G401 (cell line): ENCODE measurements at regions not wholly inside any gene's neighbourhood (a gene's known extent, or its start where the extent isn't known, plus 50 kb on each side); places are given as distances from the start of the nearest gene placed in this dataset.
"Not testable (repeated sequence)": the region's sequence is repeated elsewhere in the genome, so short reads cannot be mapped to it uniquely, and the experiment has no call there.

ENCODE experiments used
- DNase-seq: peaks from one replicate; pipeline ENCODE4 v3.0.0-alpha.2; 2015; ENCODE audit warnings: low spot score
- in situ Hi-C: cut with HindIII; loops from 2 replicates; pipeline ENCODE4 v1.10.0; 2016; ENCODE audit warnings: low sequenced_read_pairs, mixed read lengths

DNA sequence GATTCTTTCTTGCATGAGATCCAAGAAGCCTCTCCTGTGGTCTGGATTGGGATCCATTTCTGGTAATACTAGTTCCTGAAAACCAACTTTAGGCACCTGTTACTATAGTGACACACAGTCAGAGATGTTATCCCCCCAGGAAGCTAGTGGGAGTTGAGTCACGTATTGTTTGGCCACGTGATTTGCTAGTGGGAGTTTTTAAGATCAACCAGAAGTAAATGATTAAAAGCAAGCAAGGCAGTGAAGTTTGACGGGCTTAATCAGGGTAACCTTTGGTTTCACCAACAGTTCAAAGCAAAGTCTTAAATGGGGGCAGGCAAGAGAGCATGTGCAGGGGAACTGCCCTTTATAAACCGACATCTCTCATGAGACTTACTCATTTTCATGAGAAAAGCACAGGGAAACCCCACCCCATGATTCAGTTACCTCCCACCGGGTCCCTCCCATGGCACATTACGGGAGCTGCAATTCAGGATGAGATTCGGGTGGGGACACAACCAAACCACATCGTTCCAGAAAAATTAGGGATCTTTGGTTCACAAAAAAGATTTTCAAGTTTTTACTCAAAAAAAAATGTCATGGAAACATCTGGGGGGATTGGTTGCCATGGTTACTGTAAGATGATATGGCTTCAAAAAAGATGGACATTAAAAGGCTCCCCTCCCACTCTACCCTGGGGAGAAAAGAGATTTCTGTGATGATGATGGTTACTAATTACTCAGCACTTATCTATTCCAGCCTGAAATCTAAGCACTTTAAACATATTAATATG lies 483.1 kb upstream of the ERCC4 start:
- in situ Hi-C loops: no loop called here
- DNase-seq: no peak

DNA sequence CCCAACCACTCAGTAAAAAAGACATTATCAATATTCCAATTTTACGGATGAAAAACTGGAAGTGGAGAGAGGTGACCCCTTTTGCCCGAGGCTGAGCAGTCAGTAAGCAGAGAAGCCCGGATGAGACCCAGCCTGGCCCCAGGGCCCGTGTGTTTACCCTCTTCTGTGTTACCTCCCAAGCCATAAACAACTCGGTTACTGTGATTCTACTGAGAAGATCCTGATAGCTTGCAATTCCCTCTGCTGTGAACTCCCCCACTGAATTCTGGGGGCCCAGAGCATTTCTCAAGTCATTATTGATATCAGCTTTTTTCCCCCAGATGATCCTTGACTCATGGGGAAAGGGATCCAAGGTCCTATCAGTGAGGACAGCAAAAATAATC lies 482.6 kb upstream of the ERCC4 start:
- in situ Hi-C loops: no loop called here
- DNase-seq: no peak

DNA sequence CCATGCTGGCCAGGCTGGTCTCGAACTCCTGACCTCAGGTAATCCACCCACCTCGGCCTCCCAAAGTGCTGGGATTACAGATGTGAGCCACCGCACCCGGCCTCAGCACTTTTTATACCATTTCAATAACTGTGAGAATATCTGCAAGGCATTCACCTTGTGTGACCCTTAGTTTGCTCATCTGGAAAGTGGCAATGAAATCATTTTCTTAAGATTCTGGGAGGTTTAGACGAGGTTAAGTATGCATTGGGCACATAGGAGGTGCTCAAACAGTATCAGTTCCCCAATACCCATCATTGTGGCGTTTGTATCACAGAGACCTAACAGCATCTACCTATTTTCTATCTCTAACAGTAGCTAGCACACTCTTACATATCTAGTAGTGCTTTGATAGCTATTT lies 481.9 kb upstream of the ERCC4 start:
- no peak for DNase-seq
- in situ Hi-C loops: no loop called here

DNA sequence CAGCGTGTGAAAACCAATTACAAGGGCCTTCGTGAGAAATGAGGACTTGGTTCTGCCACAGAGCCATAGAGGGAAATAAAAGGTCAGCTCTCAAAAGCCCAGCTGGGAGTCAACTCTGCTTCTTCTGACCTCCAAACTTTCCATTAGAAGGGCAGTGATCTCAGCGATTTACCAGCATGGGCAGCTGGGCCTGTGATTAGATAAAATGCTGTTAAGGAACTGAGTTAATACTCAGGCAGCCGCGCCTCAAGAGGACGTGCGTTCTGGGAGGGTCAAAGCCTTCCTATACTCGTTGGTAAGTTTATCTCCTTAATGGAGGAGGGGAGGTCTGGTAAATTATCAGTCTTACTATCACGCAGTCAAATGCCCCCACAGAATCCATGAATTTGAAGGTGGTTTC lies 480.2 kb upstream of the ERCC4 start:
- DNase-seq: no peak
- in situ Hi-C loops: no loop called here

DNA sequence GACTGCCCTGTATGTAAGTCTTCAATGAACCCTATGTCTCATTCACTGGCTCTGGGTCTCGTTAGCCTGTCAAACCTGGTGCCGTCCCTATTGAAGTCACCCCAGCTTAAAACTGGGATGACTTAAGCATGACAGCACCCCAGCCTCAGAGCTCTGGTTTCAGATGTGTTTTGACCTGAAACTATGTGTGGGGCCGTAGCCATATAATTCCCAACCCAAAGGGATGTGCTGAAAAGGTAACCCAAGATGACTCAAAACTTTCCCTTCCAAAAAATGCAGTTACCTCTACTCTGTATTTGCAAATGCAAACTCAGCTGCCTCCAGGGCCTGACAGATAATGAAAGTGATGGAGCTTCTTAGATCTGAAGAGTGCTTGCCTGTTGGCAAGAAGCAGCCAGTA lies 478.3 kb upstream of the ERCC4 start:
- in situ Hi-C loops: no loop called here

DNA sequence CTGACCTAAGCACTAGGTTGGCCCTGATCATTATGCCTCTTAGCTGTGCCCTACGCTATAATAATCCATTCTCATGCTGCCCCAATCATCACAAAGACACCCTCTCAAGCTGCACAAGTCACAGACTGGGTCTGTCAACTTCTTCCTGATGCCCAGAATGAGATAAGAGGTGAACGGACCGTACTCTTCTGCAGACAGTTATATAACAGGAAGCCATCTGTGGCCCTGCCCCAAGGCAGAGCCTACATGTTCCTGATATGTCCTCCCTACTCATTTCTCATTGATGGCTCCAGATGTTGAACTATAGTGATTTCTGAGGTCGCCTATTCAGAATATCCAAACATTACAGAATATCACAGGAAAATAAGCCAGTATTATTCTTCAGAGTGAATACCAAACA lies 471.6 kb upstream of the ERCC4 start:
- DNase-seq: no peak
- in situ Hi-C loops: no loop called here

More for the DNA sequence above, 478.3 kb upstream of the ERCC4 start:
- no peak for DNase-seq

DNA sequence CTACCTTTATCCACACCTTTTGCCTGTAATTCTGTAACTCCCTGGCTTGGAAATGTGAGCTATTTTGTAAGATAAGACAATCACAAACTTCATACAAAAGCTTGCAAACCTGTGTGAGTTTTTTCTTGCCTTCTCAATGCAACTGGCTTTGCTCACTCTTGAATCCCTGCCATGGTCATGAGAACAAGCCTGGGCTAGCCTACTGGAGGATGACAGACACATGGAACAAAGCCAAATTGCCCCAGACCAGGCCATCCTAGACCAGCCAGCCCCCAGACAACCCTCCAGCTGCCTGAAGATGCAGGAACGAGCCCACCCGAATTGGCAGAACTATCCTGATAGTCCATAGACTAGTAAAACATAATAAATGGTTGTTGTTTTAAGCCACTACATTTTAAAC lies 466.6 kb upstream of the ERCC4 start:
- in situ Hi-C loops: no loop called here
- DNase-seq: no peak

DNA sequence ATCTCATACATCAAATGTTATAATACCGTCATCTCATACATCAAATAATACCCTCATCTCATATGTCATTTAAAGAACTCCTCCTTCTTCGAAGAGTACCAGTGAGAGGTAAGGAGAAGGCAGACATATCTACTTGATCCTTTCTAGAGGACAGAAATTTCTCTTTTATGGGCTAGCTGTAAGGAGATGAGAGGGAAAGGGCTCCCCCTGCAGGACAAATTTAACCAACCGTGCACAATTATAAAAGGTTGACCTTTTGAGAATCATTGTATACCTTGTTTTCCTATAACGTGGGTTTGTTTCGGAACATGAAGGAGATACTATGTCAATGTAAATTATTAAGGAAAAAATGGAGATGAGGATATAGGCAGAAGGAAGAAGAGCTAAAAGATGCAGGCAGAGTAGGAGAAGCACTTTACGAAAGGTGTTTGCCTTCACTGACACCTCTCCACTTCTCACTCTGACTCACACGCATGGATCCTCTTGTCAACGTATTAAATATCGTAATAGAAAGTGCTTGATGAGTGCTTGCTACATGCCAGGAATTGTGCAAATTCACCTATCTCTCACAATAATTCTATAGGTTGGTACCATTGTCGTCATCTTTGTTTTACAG lies 465.9 kb upstream of the ERCC4 start:
- in situ Hi-C loops: no loop called here
- DNase-seq: peak; percentile 8

DNA sequence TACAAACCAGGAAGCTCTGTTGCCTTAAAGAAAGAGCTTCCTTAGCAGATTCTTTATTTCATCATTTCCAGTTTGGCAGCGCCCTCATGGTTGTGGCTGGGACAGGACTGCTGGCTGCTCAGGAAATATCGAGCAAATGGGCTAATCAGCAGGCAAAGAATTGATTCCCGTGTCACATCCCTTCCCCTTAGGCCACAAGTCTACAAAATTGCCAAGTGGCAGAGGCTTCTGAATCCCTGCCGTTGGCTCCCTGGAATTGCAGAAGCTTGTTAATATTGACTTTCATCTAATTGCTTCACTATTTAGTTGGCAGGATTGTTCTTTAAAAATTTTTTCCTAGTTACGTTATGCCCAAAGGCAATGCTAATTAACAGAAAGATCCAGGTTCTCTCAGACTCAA lies 456.3 kb upstream of the ERCC4 start:
- DNase-seq: no peak
- in situ Hi-C loops: no loop called here

DNA sequence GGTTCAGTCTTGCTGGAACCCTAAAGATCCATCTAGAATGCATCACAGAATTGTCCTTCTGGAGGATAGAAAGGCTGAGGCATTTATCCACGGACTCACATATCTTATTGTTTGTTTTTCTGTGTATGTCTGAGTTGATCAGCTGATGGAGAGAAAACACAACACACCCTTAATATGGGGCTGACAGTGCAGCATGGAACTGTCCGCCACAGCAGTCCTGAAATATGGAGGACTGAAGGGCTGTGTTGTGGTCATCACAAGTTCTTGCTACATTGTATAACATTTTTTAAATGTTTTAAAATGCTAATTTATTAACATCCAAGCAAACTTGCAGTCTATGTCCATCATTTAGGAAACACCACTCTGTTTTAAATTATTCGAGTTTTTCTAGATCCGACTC lies 448.9 kb upstream of the ERCC4 start:
- in situ Hi-C loops: no loop called here
- DNase-seq: no peak

DNA sequence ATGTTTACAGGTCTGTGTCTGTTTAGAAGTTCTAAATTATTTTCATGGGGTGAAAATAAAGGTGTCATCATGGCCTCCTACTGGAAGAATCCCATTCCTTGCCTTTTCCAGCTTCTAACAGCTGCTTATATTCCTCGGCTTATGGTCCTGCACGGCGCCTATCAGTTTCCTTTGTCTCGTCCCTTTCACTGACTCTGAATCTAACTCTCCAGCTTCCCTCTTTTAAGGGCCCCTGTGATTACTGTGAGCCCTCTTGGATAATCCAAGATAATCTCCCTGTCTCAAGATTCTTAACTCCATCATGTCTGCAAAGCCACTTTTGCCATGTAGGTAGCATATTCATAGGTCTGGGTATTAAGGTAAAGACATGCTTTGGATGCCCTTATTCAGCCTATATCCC lies 441.0 kb upstream of the ERCC4 start:
- in situ Hi-C loops: no loop called here
- DNase-seq: no peak

DNA sequence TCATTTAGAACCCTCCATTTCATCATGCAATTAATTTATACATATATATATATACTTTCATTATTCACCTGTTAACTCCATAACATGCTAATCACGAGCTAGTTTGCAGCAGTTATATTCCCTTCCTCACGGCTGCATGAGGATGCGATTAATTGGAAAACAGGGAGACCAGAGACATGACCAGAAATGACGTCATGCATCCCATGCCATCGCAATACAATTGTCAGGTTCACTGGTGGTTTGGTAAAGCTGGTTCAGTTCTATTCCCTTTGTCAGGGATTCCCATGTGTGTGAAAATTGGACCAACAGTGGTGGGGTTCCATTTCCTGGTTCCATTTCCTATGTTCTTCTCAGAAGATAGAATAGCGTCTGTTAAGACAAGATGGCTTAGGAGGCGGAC lies 440.4 kb upstream of the ERCC4 start:
- no peak for DNase-seq
- in situ Hi-C loops: no loop called here

DNA sequence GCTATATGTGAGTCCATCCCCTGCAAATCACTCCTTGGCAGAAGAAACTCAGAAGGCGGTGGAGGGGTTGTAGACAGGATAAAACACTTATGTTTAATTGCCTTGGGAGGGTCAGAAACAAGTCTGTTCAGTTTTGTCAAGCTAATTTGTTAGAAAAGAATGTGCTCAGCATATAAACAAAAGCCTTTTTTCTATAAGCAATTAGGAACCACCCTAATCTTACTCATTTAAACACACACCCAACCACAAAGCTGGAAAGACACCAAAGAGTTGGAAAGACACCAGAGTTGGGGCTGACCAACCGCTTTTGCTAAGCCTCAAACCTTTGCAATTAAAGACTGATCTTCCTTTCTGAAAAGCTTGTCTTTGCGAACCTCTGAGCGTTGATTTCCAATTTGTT lies 439.2 kb upstream of the ERCC4 start:
- in situ Hi-C loops: no loop called here
- no peak for DNase-seq

DNA sequence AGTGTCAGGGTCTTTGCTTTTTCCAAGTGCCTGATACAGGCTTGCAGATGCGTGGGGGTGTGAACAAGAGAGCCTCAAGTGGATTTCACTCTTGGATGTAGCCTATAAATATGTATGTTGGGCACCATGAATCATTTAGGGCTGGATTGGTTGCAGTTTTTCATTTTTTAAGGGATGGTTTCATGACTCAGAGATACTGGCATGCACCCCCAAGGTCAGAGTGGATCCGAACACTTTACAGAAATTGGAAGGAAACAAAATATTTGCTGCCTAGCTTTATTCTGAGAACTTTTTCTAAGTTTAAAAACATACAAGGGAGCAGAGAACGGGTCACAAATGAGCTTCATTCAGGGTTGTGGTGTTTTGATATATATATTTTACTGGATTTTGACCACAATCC lies 436.8 kb upstream of the ERCC4 start:
- DNase-seq: no peak
- in situ Hi-C loops: no loop called here

DNA sequence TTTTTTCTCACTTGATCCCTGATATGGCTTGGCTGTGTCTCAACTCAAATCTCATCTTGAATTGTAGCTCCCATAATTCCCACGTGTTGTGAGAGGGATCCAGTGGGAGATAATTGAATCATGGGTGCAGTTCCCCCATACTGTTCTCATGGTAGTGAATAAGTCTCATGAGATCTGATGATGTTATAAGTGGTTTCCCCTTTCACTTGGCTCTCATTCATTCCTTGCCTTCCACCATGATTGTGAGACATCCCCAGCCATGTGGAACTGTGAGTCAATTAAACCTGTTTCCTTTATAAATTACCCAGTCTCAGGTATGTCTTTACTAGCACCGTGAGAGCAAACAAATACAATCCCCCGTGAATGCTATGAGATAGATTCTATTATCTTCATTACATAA lies 430.5 kb upstream of the ERCC4 start:
- in situ Hi-C loops: not testable (repeated sequence)

DNA sequence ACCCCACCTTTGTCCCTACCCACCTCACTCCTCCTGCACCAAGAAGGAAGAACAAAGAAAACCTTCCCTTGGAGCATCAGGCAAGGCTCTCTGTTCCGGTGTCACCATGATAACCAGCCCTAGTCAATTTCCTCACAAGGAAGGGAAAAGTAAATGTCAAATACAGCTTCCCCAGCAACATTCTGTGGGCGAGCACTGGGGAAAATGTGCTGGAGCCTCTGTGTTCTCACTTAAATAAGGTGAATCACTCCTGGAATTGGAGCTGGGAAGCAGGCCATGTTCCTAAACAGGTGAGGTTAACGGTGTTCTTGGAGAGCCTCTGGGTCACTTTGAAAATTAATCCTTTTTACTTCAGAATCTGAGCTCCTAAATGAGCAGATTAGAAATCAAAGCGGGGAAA lies 427.9 kb upstream of the ERCC4 start:
- no peak for DNase-seq
- in situ Hi-C loops: no loop called here

More for the DNA sequence above, 430.5 kb upstream of the ERCC4 start:
- DNase-seq: not testable (repeated sequence)

DNA sequence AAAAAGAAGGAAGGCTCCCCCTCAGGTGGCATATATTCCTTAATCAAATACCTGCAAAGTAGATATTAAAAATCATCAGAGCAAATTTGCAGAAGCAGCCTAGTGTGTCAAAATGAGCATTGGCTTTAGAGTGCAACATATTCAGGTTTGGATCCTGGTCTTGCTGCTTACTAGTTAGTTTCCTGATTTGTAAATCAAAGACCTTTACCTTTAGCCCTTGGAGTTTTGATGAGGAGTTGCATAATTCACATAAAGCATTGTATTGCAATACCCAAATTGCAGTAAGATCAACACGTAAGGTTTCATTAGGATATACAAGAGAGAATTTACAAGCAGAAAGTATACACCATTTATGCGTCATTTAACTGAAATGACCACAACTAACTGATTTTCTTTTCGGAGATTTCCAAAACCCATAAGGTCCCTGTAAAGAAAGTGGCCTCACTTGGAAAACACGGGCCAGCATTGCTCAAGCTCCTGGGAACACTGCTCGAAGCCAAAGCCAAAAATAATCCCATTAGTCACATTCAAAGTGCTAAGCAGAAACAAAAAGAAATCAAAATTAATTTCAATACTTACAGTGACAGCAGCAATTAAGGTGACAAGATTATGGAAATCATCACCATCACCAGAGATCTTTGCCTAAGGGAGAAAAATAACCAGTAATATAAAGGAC lies 415.9 kb upstream of the ERCC4 start:
- in situ Hi-C loops: no loop called here
- DNase-seq: no peak

DNA sequence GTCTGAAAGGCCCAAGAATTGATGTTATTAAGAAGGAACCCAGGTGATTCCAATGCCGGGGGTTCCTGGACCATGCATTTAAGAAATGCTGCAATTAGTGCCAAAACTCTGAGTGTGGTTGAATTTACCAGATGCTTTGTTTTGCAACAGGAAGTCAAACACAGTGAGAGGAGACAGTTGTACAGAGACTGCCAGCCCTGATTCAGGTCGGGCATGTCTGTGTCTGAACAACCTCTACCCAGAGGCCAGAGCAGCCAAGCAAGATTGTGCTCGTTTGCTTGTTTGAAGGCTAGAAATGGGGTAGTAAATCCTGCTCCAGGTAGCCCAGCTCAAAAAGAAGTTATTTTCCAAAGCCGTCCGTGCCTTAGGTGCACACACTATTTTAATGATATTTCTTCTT lies 412.4 kb upstream of the ERCC4 start:
- no peak for DNase-seq
- in situ Hi-C loops: no loop called here

DNA sequence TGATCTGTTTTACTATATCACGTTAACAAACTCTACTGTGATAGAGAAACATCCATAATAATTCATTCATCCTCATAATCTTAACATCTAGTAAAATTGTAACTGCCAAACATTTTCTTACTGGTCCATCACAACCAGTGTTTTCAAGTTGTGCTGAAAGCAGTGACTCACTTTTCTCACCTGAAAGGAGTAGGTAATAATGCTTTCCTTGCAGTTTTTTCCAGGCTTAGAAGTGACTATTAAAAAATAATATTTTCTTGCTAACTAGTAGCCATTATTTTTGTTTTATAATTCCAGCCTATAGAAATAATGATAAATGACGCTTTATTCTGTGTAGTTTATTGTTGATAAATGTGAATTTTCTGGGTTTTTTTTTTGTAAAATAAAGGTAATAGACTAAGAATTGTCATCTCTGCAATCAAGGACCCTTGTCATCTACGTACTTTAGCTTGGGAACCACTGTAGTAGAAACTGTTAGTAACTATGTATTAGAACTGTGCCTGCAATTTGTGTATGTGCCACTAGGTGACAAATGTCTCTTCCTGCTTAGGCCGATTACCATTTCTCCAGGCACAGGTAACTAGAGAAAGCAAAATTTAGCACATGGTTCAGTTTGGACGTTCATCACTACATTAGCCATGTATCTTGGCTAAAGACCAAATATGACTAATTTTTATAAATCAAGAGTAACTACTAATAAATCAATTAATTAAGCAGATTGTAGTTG lies 409.4 kb upstream of the ERCC4 start:
- DNase-seq: no peak
- in situ Hi-C loops: no loop called here

DNA sequence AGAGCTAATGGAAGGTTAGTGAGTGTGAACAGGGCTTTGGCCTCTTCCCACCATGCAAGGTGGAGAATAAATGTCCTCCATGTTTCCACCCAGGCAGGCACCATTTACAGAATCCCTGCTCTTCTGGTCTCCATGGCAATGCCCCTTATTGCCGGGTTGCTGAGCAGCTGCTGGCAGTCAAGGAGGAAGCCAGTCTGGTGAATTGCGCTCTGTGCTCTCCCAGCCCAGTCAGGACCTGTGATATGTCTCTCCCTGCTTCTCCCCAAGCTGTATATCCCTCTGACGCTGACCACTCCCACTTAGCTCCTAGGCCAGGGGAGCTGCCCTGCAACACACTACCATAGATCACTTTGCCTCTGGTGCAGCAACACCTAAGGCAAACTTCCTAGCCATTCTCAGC lies 402.1 kb upstream of the ERCC4 start:
- in situ Hi-C loops: no loop called here
- DNase-seq: no peak
